ENCODE measurements at regions not wholly inside any gene's neighbourhood (a gene's known extent, or its start where the extent isn't known, plus 50 kb on each side); places are given as distances from the start of the nearest gene placed in this dataset.

DNA sequence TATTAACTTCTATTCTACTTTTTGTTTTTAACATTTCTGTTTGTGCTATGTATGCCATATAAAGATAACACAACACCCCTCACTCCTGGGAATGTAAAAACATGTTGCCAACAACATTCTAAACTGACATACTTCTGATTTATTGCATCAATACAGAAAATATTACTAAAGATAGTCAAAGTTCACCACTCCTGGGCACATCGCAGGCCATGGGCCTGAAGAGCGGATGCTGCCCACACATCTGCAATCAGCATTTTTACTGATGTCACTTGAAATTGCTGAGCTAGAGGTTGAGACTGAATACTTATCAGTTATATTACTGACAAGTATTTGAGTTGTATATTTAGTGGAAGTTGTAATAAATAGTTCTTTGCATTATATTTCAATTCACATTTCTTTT, 711.9 kb upstream of the EPHA7 start:
- 80 to 90% (median 85%) methylated on average over 2 of the region's 2 CpGs for WGBS, 5 donors
- H3K4me3 ChIP-seq, result no peak overlapping the region
- no peaks in the 10 kb centered on the region for H3K27me3 ChIP-seq (replicated peaks in 1 of 7)
- no peak for TF ChIP-seq CTCF (IDR thresholded peaks at IDR 0.05 in 8 of 11, conservative IDR thresholded peaks at IDR 0.05 in 3 of 11)
- TF ChIP-seq POLR2AphosphoS5 (IDR thresholded peaks at IDR 0.05), result no peak
- TF ChIP-seq POLR2A (IDR thresholded peaks at IDR 0.05), result no peak
- intact Hi-C loops (cut with DNase I; ENCODE audit: low total_unique reads), result no loop called here
- H3K36me3 ChIP-seq, result no peaks in the 10 kb centered on the region
- no peaks in the 10 kb centered on the region for H3K9me3 ChIP-seq
- no peaks in the 10 kb centered on the region for H3K4me1 ChIP-seq
- H3K27ac ChIP-seq, result no peak overlapping the region
- no peak for DNase-seq

DNA sequence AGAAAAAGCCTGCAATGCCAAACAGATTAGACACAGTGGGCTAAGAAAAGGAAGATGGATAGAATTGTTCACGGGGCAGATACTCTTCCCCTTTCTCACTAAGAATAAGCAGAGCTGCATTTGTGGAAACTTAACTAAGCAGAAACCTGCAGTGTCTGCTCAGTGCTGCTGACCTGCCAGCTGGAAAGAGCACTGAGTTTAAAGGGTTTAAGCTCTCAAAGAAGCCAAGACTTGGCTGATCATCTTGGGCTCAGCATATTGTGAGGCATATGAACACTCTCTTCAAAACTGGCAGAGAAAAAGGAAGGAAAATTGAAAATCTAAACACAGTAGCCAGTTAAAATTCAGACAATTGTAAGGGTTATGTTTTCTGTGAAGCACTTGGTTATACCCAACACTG, 711.1 kb upstream of the EPHA7 start:
- 10 to 19% (median 11%) methylated on average over 1 of the region's 1 CpG for WGBS, 5 donors

DNA sequence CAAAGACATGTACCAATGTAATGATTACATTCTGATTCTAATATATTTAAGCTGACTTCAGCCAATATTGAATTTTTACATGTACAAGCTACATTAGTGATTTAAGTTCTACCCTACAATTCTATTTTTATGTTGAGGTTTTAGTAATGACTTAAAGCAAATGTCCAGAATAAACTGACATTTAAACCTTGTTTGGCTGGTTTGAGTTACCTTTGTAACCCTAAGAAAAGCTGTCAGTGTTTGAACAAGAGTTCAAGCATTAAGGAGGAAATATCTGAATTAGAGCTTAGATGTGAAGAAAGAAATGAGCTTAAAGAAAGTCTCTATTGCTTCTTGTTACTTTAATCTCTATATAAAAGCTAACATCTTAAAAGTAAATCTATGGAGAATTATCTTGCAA, 710.6 kb upstream of the EPHA7 start:
- Histone ChIP-seq H3K4me3 (no peak overlapping the region), H3K27ac (no peak overlapping the region), H3K27me3 (replicated peaks in 1 of 7) (no peaks in the 10 kb centered on the region), H3K9me3 (no peaks in the 10 kb centered on the region), H3K4me1 (no peaks in the 10 kb centered on the region), H3K36me3 (no peaks in the 10 kb centered on the region)
- DNase-seq, result no peak
- intact Hi-C loops (cut with DNase I; ENCODE audit: low total_unique reads), result no loop called here
- TF ChIP-seq CTCF (IDR thresholded peaks at IDR 0.05 in 8 of 11, conservative IDR thresholded peaks at IDR 0.05 in 3 of 11), result no peak
- no peak for TF ChIP-seq POLR2AphosphoS5 (IDR thresholded peaks at IDR 0.05)
- no peak for TF ChIP-seq POLR2A (IDR thresholded peaks at IDR 0.05)

More for the DNA sequence above, 711.1 kb upstream of the EPHA7 start:
- intact Hi-C loops (cut with DNase I; ENCODE audit: low total_unique reads), result no loop called here
- DNase-seq, result no peak
- no peaks in the 10 kb centered on the region for H3K9me3 ChIP-seq
- H3K27ac ChIP-seq, result no peak overlapping the region
- H3K36me3 ChIP-seq, result no peaks in the 10 kb centered on the region
- H3K4me1 ChIP-seq, result no peaks in the 10 kb centered on the region
- no peak for TF ChIP-seq POLR2AphosphoS5 (IDR thresholded peaks at IDR 0.05)
- no peak for TF ChIP-seq CTCF (IDR thresholded peaks at IDR 0.05 in 8 of 11, conservative IDR thresholded peaks at IDR 0.05 in 3 of 11)
- no peak for TF ChIP-seq POLR2A (IDR thresholded peaks at IDR 0.05)
- no peak overlapping the region for H3K4me3 ChIP-seq
- no peaks in the 10 kb centered on the region for H3K27me3 ChIP-seq (replicated peaks in 1 of 7)

DNA sequence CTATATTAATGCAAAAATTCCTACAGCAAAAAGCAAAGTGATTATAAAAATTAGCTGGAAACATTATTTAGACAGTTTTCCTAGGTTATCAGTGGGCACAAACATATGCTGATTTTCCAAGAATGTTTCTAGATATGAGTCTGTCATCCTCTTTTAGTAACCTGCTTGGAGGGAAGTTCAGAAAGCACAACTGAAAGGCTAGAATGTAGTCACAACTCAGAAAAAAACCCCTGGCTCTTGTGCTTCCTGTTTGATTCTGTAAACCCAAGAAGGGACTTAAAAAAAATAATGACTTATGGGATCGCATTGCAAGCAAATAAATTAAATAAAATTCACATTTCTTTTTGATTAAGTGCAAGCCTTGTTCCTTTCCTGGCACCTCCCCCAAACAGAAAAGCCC, 708.4 kb upstream of the EPHA7 start:
- Histone ChIP-seq H3K36me3 (no peaks in the 10 kb centered on the region), H3K9me3 (no peaks in the 10 kb centered on the region), H3K4me3 (no peak overlapping the region), H3K27me3 (replicated peaks in 1 of 7) (no peaks in the 10 kb centered on the region), H3K27ac (no peak overlapping the region), H3K4me1 (no peaks in the 10 kb centered on the region)
- no peak for TF ChIP-seq POLR2A (IDR thresholded peaks at IDR 0.05)
- no peak for TF ChIP-seq POLR2AphosphoS5 (IDR thresholded peaks at IDR 0.05)
- no peak for DNase-seq
- intact Hi-C loops (cut with DNase I; ENCODE audit: low total_unique reads), result no loop called here
- WGBS, 5 donors, result 56 to 72% (median 59%) methylated on average over 1 of the region's 1 CpG

DNA sequence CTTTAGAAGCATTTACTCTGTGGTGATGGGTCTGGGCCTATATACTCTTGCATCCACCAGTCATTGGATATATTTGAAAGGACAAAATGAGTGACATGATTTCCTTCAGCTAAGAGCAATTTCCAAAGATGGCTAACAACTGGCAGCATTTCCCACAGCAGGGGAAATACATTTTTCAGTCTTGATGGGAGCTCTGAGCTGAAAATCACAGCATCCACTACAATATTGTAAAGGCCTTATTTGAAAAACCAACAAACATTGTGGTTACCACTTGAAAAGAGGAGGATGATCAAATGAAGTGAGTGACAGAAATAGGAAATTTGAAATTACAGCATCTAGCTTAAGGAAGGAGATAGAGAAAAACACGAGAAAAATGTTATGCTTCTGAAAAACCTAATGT, 705.0 kb upstream of the EPHA7 start:
- no peak overlapping the region for H3K27ac ChIP-seq
- no peak for DNase-seq
- H3K4me1 ChIP-seq, result no peaks in the 10 kb centered on the region
- no peak overlapping the region for H3K4me3 ChIP-seq
- no peak for TF ChIP-seq POLR2A (IDR thresholded peaks at IDR 0.05)
- TF ChIP-seq CTCF (IDR thresholded peaks at IDR 0.05 in 8 of 11, conservative IDR thresholded peaks at IDR 0.05 in 3 of 11), result no peak
- no peak for TF ChIP-seq POLR2AphosphoS5 (IDR thresholded peaks at IDR 0.05)
- WGBS, 5 donors, result 74 to 91% (median 83%) methylated on average over 1 of the region's 1 CpG
- H3K36me3 ChIP-seq, result no peaks in the 10 kb centered on the region
- no peaks in the 10 kb centered on the region for H3K9me3 ChIP-seq
- intact Hi-C loops (cut with DNase I; ENCODE audit: low total_unique reads), result no loop called here
- H3K27me3 ChIP-seq (replicated peaks in 1 of 7), result no peaks in the 10 kb centered on the region
